ENCODE measurements at regions not wholly inside any gene's neighbourhood (a gene's known extent, or its start where the extent isn't known, plus 50 kb on each side); places are given as distances from the start of the nearest gene placed in this dataset.

- TF ChIP-seq CTCF (conservative IDR thresholded peaks at IDR 0.05; ENCODE audit: low read depth) = no peak
- CTCF ChIA-PET = no interaction called here
- no peak overlapping the region for H3K27ac ChIP-seq
- POLR2A ChIA-PET (ENCODE audit: low non-redundant PET) = no interaction called here
- DNase-seq (ENCODE audit: low spot score) = no peak
These were observed 466.3 kb downstream of the DOK5 start for GRCh38 chr20:54941666-54942065.

- H3K27ac ChIP-seq = no peak overlapping the region
- ChIA-PET POLR2A (ENCODE audit: low non-redundant PET) (no interaction called here), CTCF (no interaction called here)
- DNase-seq (ENCODE audit: low spot score) = no peak
- TF ChIP-seq CTCF (conservative IDR thresholded peaks at IDR 0.05; ENCODE audit: low read depth) = no peak
These were observed 465.1 kb downstream of the DOK5 start for GRCh38 chr20:54940522-54940921.

GRCh38 chr20:54938707-54939106, 463.3 kb downstream of the DOK5 start:
- no peak for DNase-seq (ENCODE audit: low spot score)
- CTCF ChIA-PET = interaction anchor here (0.5 kb wide), 1 partner anchor 904 kb away, joined by 3 read pairs; no protein-coding TSS in a partner anchor
- no peak overlapping the region for H3K27ac ChIP-seq
- POLR2A ChIA-PET (ENCODE audit: low non-redundant PET) = no interaction called here
- TF ChIP-seq CTCF (conservative IDR thresholded peaks at IDR 0.05; ENCODE audit: low read depth) = no peak

- ChIA-PET POLR2A (ENCODE audit: low non-redundant PET) (no interaction called here), CTCF (no interaction called here)
- no peak for TF ChIP-seq CTCF (conservative IDR thresholded peaks at IDR 0.05; ENCODE audit: low read depth)
- H3K27ac ChIP-seq = no peak overlapping the region
- DNase-seq (ENCODE audit: low spot score) = no peak
These were observed 458.0 kb downstream of the DOK5 start for GRCh38 chr20:54933212-54933904.

- no peak for DNase-seq (ENCODE audit: low spot score)
- ChIA-PET POLR2A (ENCODE audit: low non-redundant PET) (no interaction called here), CTCF (no interaction called here)
- TF ChIP-seq CTCF (conservative IDR thresholded peaks at IDR 0.05; ENCODE audit: low read depth) = no peak
- no peak overlapping the region for H3K27ac ChIP-seq
These were observed 453.8 kb downstream of the DOK5 start for GRCh38 chr20:54929191-54929590.

- no peak overlapping the region for H3K27ac ChIP-seq
- no peak for TF ChIP-seq CTCF (conservative IDR thresholded peaks at IDR 0.05; ENCODE audit: low read depth)
- no peak for DNase-seq (ENCODE audit: low spot score)
- ChIA-PET POLR2A (ENCODE audit: low non-redundant PET) (no interaction called here), CTCF (interaction anchor here (0.6 kb wide), 1 partner anchor 939 kb away, joined by 3 read pairs; no protein-coding TSS in a partner anchor)
These were observed 453.2 kb downstream of the DOK5 start for GRCh38 chr20:54928564-54928963.

Data from RWPE1 (cell line).